ENCODE measurements at regions not wholly inside any gene's neighbourhood (a gene's known extent, or its start where the extent isn't known, plus 50 kb on each side); places are given as distances from the start of the nearest gene placed in this dataset.

GRCh38 chr19:34305221-34306083, 51.1 kb downstream of the GARRE1 start:
- DNase-seq (ENCODE audit: low spot score), result no peak

DNA sequence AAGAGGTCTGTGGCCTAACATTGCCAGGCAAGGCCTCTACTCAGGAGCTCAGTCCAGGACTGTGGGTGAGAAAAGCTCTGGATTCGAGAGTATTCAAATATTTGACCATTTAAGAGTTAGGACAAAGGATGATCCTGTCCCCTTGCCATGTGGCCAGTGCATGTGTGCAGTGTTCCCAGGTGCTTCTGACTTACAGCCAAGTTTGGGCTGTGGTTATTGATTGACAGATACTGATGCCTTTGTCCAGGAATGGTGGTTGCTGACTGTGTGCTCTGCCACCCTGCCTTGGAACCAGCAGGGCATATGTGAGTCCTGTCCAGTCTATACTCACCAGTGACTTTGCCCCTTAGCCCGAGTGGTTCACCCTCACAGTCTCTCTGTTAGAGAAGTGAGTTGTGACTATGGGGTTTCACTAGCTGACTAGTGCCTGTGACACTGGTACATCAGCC, 51.9 kb downstream of the GARRE1 start:
- DNase-seq (ENCODE audit: low spot score), result no peak

GRCh38 chr19:34306824-34307223, 52.5 kb downstream of the GARRE1 start:
- no peak for DNase-seq (ENCODE audit: low spot score)

GRCh38 chr19:34308381-34309367, 54.3 kb downstream of the GARRE1 start:
- peak; percentile 55 for DNase-seq (ENCODE audit: low spot score)

DNA sequence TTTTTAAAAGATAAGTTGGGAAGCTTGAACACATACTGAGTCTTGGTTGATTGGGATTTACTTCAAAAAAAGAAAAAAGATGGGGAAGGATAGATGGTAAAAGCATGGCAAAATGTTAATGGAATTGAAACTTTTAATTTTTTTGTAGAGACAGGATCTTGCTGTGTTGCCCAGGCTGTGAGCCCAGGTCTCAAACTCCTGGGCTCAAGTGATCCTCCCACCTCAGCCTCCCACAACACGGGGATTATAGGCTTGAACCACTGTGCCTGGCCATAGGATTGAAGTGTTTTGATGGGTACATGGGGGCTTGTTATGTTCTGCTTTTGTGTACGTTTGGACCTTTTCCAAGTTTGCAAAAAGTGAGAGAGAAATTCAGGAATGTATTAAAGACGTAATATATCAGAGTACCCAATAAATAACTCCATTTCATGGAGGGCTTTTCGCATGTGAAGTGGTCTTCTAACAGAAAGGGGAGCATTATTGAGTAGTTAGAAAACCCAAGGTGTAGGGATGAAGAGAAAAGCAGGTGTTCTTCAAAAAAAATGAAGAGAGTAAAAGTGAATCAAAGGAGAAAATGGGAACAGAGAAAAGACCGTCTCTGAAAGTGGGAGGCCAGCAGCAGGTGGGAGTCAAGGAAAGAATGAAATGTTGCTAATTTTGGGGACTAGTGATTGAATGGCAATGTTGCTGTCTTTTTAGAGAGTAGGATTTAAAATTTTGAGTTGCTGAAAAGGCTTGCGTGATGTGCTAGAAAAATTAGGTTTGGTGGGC, 55.2 kb downstream of the GARRE1 start:
- DNase-seq (ENCODE audit: low spot score), result no peak

DNA sequence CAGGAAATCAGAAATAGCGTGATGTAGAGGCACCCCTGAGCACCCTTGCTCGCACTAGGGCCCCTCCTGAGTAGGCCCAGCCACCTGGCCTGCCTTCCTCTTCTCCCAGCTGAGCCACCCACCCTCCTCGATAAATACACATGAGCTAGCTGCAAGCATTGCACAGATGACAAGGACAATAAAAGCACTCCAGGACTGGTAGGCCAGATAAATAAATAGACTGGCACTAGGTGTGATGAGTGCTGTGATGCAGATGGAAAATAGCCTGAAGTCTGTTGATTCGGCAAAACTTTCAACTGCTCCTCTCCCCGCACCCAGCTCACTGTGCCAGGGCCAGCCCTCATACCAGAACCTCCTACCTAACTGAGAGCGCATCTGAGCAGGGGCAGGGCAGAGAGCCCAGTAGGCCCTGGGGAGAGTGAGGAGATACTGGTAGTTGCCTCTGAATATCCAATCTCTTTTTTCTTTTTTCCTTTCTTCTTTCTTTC, 54.5 kb upstream of the GPI start:
- DNase-seq (ENCODE audit: low spot score), result peak; percentile 64

GRCh38 chr19:34313188-34313587, 51.8 kb upstream of the GPI start:
- no peak for DNase-seq (ENCODE audit: low spot score)

GRCh38 chr19:34314437-34315313, 50.3 kb upstream of the GPI start:
- peak; percentile 68 for DNase-seq (ENCODE audit: low spot score)
